ENCODE measurements at regions not wholly inside any gene's neighbourhood (a gene's known extent, or its start where the extent isn't known, plus 50 kb on each side); places are given as distances from the start of the nearest gene placed in this dataset.

GRCh38 chr7:69467826-69468225, 130.4 kb upstream of the AUTS2 start:
- no peaks in the 10 kb centered on the region for H3K4me1 ChIP-seq (ENCODE audit: control insufficient read depth in 2 of 3, insufficient read depth in 2 of 3, low read depth in 1 of 3, low read length in 3 of 3)
- no peak for DNase-seq
- no peak overlapping the region for H3K9ac ChIP-seq (ENCODE audit: low read length in 3 of 3)
- H3K36me3 ChIP-seq (ENCODE audit: control insufficient read depth in 2 of 3, insufficient read depth in 3 of 3, low read length in 3 of 3): no peaks in the 10 kb centered on the region
- no peak for FAIRE-seq
- intact Hi-C loops (cut with DNase I): no loop called here
- TF ChIP-seq CTCF (IDR thresholded peaks at IDR 0.05; ENCODE audit: borderline replicate concordance, extremely low read depth, insufficient read depth): no peak
- no peak overlapping the region for H3K27ac ChIP-seq (ENCODE audit: low read depth in 2 of 2, low read length in 2 of 2)
- no peaks in the 10 kb centered on the region for H3K27me3 ChIP-seq (ENCODE audit: control insufficient read depth, insufficient read depth, low read length)
- H3K4me3 ChIP-seq (ENCODE audit: low read length in 3 of 3): no peak overlapping the region
- H3K9me3 ChIP-seq (ENCODE audit: control insufficient read depth in 2 of 3, insufficient read depth in 1 of 3, low read length in 3 of 3): peaks cover 0 to 5% (median 2%) of the 10 kb centered on the region in 3 donors

DNA sequence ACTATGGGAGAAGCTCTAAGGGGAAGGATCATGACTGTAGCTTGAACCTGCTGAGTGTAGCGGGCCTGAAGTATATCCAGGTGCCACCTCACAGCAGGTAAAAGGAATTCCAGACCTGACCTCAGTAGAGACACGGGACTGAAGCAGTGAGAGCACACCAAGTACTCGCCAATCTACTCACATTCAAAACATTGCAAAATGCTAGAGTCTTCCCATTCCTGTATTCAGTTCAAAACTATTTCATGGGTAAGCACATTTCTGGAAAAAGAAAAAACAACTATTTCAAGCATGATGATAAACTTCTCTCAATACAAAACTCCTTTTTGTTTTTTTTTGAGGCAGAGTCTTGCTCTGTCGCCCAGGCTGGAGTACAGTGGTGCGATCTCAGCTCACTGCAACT, 121.9 kb upstream of the AUTS2 start:
- H3K36me3 ChIP-seq (ENCODE audit: control insufficient read depth in 2 of 3, insufficient read depth in 3 of 3, low read length in 3 of 3): no peaks in the 10 kb centered on the region
- no peaks in the 10 kb centered on the region for H3K4me1 ChIP-seq (ENCODE audit: control insufficient read depth in 2 of 3, insufficient read depth in 2 of 3, low read depth in 1 of 3, low read length in 3 of 3)
- no peak for DNase-seq
- TF ChIP-seq CTCF (IDR thresholded peaks at IDR 0.05; ENCODE audit: borderline replicate concordance, extremely low read depth, insufficient read depth): no peak
- no peak for FAIRE-seq
- H3K27ac ChIP-seq (ENCODE audit: low read depth in 2 of 2, low read length in 2 of 2): no peak overlapping the region
- H3K27me3 ChIP-seq (ENCODE audit: control insufficient read depth, insufficient read depth, low read length): no peaks in the 10 kb centered on the region
- H3K4me3 ChIP-seq (ENCODE audit: low read length in 3 of 3): no peak overlapping the region
- no peaks in the 10 kb centered on the region for H3K9me3 ChIP-seq (ENCODE audit: control insufficient read depth in 2 of 3, insufficient read depth in 1 of 3, low read length in 3 of 3)
- intact Hi-C loops (cut with DNase I): no loop called here
- no peak overlapping the region for H3K9ac ChIP-seq (ENCODE audit: low read length in 3 of 3)

GRCh38 chr7:69482676-69483075, 115.6 kb upstream of the AUTS2 start:
- Histone ChIP-seq H3K9me3 (ENCODE audit: control insufficient read depth in 2 of 3, insufficient read depth in 1 of 3, low read length in 3 of 3) (no peaks in the 10 kb centered on the region), H3K27me3 (ENCODE audit: control insufficient read depth, insufficient read depth, low read length) (no peaks in the 10 kb centered on the region), H3K36me3 (ENCODE audit: control insufficient read depth in 2 of 3, insufficient read depth in 3 of 3, low read length in 3 of 3) (no peaks in the 10 kb centered on the region), H3K4me1 (ENCODE audit: control insufficient read depth in 2 of 3, insufficient read depth in 2 of 3, low read depth in 1 of 3, low read length in 3 of 3) (no peaks in the 10 kb centered on the region), H3K27ac (ENCODE audit: low read depth in 2 of 2, low read length in 2 of 2) (no peak overlapping the region), H3K4me3 (ENCODE audit: low read length in 3 of 3) (no peak overlapping the region), H3K9ac (ENCODE audit: low read length in 3 of 3) (no peak overlapping the region)
- intact Hi-C loops (cut with DNase I): no loop called here
- FAIRE-seq (no peak), DNase-seq (no peak)
- no peak for TF ChIP-seq CTCF (IDR thresholded peaks at IDR 0.05; ENCODE audit: borderline replicate concordance, extremely low read depth, insufficient read depth)

- intact Hi-C loops (cut with DNase I): no loop called here
- H3K9me3 ChIP-seq (ENCODE audit: control insufficient read depth in 2 of 3, insufficient read depth in 1 of 3, low read length in 3 of 3): no peaks in the 10 kb centered on the region
These were observed 108.7 kb upstream of the AUTS2 start for GRCh38 chr7:69489533-69489932.

More at GRCh38 chr7:69489533-69489932, 108.7 kb upstream of the AUTS2 start:
- no peaks in the 10 kb centered on the region for H3K27me3 ChIP-seq (ENCODE audit: control insufficient read depth, insufficient read depth, low read length)
- H3K9ac ChIP-seq (ENCODE audit: low read length in 3 of 3): no peak overlapping the region
- DNase-seq: no peak
- H3K4me3 ChIP-seq (ENCODE audit: low read length in 3 of 3): no peak overlapping the region
- no peak overlapping the region for H3K27ac ChIP-seq (ENCODE audit: low read depth in 2 of 2, low read length in 2 of 2)
- FAIRE-seq: no peak
- no peak for TF ChIP-seq CTCF (IDR thresholded peaks at IDR 0.05; ENCODE audit: borderline replicate concordance, extremely low read depth, insufficient read depth)
- H3K4me1 ChIP-seq (ENCODE audit: control insufficient read depth in 2 of 3, insufficient read depth in 2 of 3, low read depth in 1 of 3, low read length in 3 of 3): no peaks in the 10 kb centered on the region
- no peaks in the 10 kb centered on the region for H3K36me3 ChIP-seq (ENCODE audit: control insufficient read depth in 2 of 3, insufficient read depth in 3 of 3, low read length in 3 of 3)

Data from kidney (tissue), 13 donors.